Muscle of leg (tissue), 3 donors: ENCODE measurements at regions not wholly inside any gene's neighbourhood (a gene's known extent, or its start where the extent isn't known, plus 50 kb on each side); places are given as distances from the start of the nearest gene placed in this dataset.
A peak's percentile ranks its signal among the peaks of the same experiment; 100 is the strongest.

Experiments used
- DNase-seq: peaks from one replicate; pipeline ENCODE4 v3.0.0; 2013
- H3K27ac ChIP-seq: one replicate; pipeline ENCODE4 v1.5.1; 2013; ENCODE audit warnings: mild to moderate bottlenecking, low read length, control low read depth
- H3K27me3 ChIP-seq: one replicate; pipeline ENCODE4 v1.6.1; 2013; ENCODE audit warnings: low read length; ENCODE audit not compliant: control insufficient read depth, insufficient read depth
- H3K36me3 ChIP-seq: one replicate; pipeline ENCODE4 v1.6.1; 2013; ENCODE audit warnings: low read length; ENCODE audit not compliant: control insufficient read depth, insufficient read depth
- H3K4me1 ChIP-seq: one replicate; pipeline ENCODE4 v1.6.1; 2013; ENCODE audit warnings: low read length; ENCODE audit not compliant: control insufficient read depth, insufficient read depth
- H3K4me3 ChIP-seq: one replicate; pipeline ENCODE4 v1.5.1; 2013; ENCODE audit warnings: low read length, control low read depth
- H3K9me3 ChIP-seq: replicated peaks from 2 replicates; pipeline ENCODE4 v1.6.1; 2013; ENCODE audit warnings: low read depth, low read length; ENCODE audit not compliant: control insufficient read depth
- WGBS: methylation state at CpG from one replicate; pipeline ENCODE4 v1.1.5; 2013; ENCODE audit warnings: missing lambda C conversion rate; ENCODE audit not compliant: insufficient coverage; 5-methylcytosine and 5-hydroxymethylcytosine counted together

DNA sequence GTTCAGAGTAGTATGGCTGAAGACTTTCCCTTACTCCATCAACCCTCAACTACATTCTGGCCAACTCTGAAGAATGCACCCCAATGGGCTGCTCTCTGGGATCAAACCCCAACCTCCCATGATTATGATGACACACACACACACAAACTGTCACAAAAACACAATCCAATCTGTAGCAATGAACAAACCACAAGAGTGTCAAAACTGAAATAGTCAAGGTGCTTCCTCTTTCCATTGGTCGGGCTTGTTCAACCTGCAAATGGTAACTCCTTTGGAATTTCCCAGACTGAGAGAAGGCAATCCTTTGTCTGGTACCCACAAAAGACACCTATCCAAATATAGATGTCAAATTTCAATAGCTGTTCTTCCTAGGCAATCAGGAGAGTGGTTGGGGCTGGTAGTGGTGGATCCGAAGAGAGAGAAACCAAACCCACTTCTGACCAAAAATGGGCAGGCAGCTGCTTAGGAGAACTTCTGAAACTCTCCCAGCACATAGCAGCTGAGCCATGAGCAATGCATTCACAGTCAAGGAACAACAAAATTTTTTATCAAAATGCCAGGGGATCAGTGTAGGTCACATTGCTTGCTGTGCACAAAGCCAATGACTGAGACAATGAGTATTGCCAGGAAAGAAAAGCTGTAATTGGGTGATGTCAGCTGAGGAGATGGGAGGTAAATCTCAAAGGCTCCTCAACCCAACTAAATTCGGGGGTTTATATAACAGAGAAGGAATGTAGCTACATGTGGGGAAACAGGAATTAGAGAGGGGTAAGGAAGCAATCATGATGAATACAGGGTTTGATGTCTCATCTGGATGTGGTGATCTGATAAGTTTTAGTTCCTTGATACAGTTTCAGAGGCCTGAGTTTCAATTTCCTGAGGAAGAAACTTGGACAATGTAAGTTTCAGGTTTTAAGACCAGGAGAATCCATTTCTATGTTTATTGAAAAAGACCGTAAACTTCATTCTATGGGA is 191.4 kb downstream of the KITLG start:
- no peak for DNase-seq

DNA sequence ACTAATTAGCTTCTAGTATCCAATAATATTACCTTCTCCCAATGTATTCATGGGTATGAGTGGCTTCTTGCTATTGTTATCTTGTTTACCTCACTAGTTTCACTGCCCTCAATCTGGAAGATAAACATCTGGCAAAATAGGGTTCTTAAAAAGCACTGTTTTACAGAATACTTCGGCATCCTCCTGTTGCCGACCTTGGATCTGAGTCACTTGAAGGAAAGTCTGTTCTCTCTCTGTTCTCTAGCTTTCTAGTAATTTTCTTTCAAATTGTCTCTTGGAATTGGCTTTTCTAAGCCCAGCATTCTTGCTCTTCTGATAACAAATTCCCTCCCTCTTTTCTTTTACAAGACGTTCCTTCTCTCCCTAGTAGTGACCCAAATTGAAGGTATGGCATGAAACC is 189.5 kb downstream of the KITLG start:
- Histone ChIP-seq H3K4me3 (no peak overlapping the region), H3K9me3 (peaks cover 3% of the 10 kb centered on the region), H3K36me3 (no peaks in the 10 kb centered on the region), H3K27ac (no peak overlapping the region), H3K27me3 (no peaks in the 10 kb centered on the region), H3K4me1 (no peaks in the 10 kb centered on the region)
- 90% methylated on average over 2 of the region's 3 CpGs for WGBS
- DNase-seq = no peak

More for the DNA sequence above, 191.4 kb downstream of the KITLG start:
- Histone ChIP-seq H3K4me1 (no peaks in the 10 kb centered on the region), H3K36me3 (no peaks in the 10 kb centered on the region), H3K27me3 (no peaks in the 10 kb centered on the region), H3K27ac (no peak overlapping the region), H3K4me3 (no peak overlapping the region), H3K9me3 (peaks cover 6% of the 10 kb centered on the region)
- no CpG with 5 or more reads among the region's 4 CpGs for WGBS

DNA sequence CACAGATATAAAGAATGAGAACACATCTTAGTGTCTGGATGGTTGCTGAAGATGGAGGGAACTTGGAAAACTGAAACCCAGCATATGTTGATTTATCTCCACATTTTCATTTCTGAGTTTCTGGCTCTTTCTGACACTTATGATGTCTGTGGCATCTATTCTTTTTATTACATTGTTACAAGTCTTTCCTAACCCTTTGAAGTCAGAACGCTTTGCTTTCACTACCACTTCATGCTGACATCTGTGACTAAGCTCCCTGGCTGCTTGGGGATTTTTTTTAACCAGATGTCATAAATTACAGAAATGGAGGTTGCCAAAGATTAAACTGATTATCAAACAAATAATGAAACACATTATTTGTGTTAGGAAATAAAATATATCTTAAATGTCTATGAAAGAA is 188.7 kb downstream of the KITLG start:
- no peak overlapping the region for H3K27ac ChIP-seq
- H3K27me3 ChIP-seq = no peaks in the 10 kb centered on the region
- H3K9me3 ChIP-seq = peaks cover 3% of the 10 kb centered on the region
- H3K36me3 ChIP-seq = no peaks in the 10 kb centered on the region
- H3K4me3 ChIP-seq = no peak overlapping the region
- WGBS = no CpG with 5 or more reads among the region's 1 CpG
- H3K4me1 ChIP-seq = no peaks in the 10 kb centered on the region
- DNase-seq = peak; percentile 26

GRCh38 chr12:88393017-88393767 is 187.1 kb downstream of the KITLG start:
- Histone ChIP-seq H3K4me3 (no peak overlapping the region), H3K4me1 (no peaks in the 10 kb centered on the region), H3K9me3 (peaks cover 3% of the 10 kb centered on the region), H3K36me3 (no peaks in the 10 kb centered on the region), H3K27ac (no peak overlapping the region), H3K27me3 (no peaks in the 10 kb centered on the region)
- DNase-seq = no peak
- WGBS = no CpG with 5 or more reads among the region's 2 CpGs

DNA sequence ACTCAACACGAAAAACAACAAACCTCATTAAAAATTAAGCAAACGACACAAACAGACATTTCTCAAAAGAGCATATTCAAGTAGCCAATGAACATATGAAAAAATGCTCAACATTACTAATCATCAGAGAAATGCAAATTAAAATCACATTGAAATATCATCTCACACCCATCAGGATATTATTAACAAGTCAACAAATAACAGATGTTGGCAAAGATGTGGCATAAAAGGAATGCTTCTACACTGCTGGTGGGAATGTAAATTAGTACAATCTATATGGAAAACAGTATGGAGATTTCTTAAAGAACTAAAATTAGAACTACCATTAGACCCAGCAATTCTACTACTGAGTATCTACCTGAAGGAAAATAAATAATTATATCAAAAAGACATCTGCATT is 182.2 kb downstream of the KITLG start:
- no peak overlapping the region for H3K27ac ChIP-seq
- WGBS = no CpG with 5 or more reads among the region's 2 CpGs
- H3K4me1 ChIP-seq = no peaks in the 10 kb centered on the region
- H3K9me3 ChIP-seq = peaks cover 3% of the 10 kb centered on the region
- H3K4me3 ChIP-seq = no peak overlapping the region
- no peaks in the 10 kb centered on the region for H3K36me3 ChIP-seq
- H3K27me3 ChIP-seq = no peaks in the 10 kb centered on the region
- DNase-seq = no peak

DNA sequence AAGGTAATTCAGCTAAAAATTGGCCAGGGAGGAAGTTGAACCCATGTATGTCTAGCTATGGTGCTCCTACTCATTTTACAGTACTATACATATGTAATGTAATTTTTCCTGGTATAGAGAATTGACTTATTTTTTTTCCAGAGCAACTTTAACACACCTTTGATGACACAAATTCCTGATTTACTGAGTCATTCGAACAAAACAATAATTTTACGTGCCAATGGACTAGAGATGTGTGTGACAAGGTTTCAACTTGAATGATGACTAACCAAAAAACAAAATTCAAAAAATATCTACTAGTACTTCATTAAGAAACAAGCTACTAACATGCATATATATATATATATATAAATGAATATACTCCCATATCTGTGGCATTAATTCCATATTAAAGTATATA is 180.5 kb downstream of the KITLG start:
- no peak for DNase-seq
- Histone ChIP-seq H3K36me3 (no peaks in the 10 kb centered on the region), H3K4me3 (no peak overlapping the region), H3K9me3 (no peaks in the 10 kb centered on the region), H3K27me3 (no peaks in the 10 kb centered on the region), H3K4me1 (no peaks in the 10 kb centered on the region), H3K27ac (no peak overlapping the region)
- no CpG with 5 or more reads among the region's 2 CpGs for WGBS

GRCh38 chr12:88400302-88400701 is 180.0 kb downstream of the KITLG start:
- DNase-seq = no peak
- Histone ChIP-seq H3K4me1 (no peaks in the 10 kb centered on the region), H3K4me3 (no peak overlapping the region), H3K36me3 (no peaks in the 10 kb centered on the region), H3K9me3 (no peaks in the 10 kb centered on the region), H3K27ac (no peak overlapping the region), H3K27me3 (no peaks in the 10 kb centered on the region)
- WGBS = no CpG with 5 or more reads among the region's 3 CpGs

DNA sequence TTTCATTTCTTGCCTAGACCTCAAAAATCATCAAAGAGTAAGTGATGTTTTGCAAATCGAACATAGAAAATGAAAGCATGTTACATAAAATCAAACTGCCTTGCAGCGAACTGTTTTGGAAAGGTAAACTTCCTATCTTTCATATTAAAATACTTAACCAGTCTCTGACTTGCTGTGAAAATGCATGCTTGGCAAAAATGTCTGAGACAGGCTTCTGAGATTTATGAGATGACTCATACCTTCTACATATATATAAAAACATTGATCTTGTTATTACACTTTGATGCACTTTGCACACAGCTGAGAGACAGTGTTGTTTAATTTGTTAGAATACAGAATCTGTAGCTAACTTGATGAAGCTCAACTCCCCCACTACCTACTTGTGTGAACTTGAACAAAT is 179.1 kb downstream of the KITLG start:
- Histone ChIP-seq H3K9me3 (no peaks in the 10 kb centered on the region), H3K4me3 (no peak overlapping the region), H3K4me1 (no peaks in the 10 kb centered on the region), H3K27me3 (no peaks in the 10 kb centered on the region), H3K36me3 (no peaks in the 10 kb centered on the region), H3K27ac (no peak overlapping the region)
- no peak for DNase-seq
- no CpG with 5 or more reads among the region's 2 CpGs for WGBS

- H3K27ac ChIP-seq = no peak overlapping the region
- no peaks in the 10 kb centered on the region for H3K36me3 ChIP-seq
- WGBS = no CpG with 5 or more reads among the region's 5 CpGs
- H3K4me3 ChIP-seq = no peak overlapping the region
- no peaks in the 10 kb centered on the region for H3K27me3 ChIP-seq
- H3K4me1 ChIP-seq = no peaks in the 10 kb centered on the region
- no peak for DNase-seq
- no peaks in the 10 kb centered on the region for H3K9me3 ChIP-seq
Observed at GRCh38 chr12:88406905-88407304, 173.4 kb downstream of the KITLG start.

- H3K9me3 ChIP-seq = no peaks in the 10 kb centered on the region
- H3K4me3 ChIP-seq = no peak overlapping the region
- no peaks in the 10 kb centered on the region for H3K4me1 ChIP-seq
- no peak for DNase-seq
- no peaks in the 10 kb centered on the region for H3K27me3 ChIP-seq
- H3K36me3 ChIP-seq = no peaks in the 10 kb centered on the region
- no peak overlapping the region for H3K27ac ChIP-seq
Observed at GRCh38 chr12:88408823-88409222, 171.4 kb downstream of the KITLG start.
